ENCODE measurements at regions not wholly inside any gene's neighbourhood (a gene's known extent, or its start where the extent isn't known, plus 50 kb on each side); places are given as distances from the start of the nearest gene placed in this dataset.
"Not testable (repeated sequence)": the region's sequence is repeated elsewhere in the genome, so short reads cannot be mapped to it uniquely, and the experiment has no call there.

DNA sequence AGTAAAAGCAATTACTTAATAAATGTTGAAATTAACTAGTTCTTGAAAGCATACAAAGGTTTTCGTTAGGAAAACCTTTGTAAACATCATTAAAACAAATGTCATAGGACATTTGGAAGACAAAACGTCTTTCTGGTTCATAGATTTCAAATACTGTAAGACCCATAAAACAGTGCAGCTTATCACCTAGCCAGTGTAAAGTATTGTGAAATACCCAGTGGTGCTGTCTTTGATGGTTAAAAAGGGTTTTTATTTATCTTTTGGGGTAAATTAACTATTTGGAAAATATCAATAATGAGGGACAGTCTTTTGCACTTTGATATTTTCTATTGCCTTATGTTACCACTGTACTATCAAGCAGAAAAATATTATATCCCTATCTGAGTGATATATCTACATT is 120.0 kb upstream of the FAM98A start:
- DNase-seq: no peak

DNA sequence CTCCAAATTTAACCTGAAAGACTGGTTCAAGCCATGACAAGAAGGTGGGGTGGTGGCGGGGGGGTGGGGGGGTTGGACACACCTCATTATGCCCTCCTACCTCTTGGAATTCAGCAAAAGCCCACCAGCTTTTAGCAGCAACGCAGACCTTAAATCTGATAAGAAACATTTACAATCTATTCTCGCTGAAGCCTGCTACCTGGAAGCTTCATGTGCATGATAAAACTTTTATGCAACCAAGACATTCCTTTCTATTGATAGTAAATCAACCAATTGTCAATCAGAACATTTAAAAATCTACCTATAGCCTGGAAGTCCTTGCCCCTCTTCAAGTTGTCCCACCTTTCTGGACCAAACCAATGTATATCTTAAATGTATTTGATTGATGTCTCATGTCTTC is 113.6 kb upstream of the FAM98A start:
- DNase-seq: no peak

DNA sequence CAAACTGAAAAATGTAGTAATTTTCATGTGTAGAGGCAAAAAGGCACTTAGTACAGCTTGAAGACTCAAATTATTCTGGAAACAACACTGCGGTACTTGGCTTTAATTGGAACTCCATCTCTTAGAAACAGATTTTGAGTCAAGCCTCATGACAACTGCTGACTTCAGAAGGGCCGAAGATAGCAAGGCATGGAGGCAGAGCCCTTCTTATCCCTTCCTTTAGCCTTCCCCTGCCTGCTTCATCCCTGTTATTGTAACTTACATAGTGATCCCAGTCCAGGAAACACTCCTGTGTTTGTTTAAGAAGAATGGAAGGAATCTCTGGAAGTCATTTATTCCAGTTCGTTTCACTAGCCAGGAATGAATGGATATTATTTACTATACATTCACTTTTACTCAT is 110.9 kb upstream of the FAM98A start:
- DNase-seq: no peak

- DNase-seq: no peak
Measured at GRCh38 chr2:33707312-33707711, 108.2 kb upstream of the FAM98A start.

DNA sequence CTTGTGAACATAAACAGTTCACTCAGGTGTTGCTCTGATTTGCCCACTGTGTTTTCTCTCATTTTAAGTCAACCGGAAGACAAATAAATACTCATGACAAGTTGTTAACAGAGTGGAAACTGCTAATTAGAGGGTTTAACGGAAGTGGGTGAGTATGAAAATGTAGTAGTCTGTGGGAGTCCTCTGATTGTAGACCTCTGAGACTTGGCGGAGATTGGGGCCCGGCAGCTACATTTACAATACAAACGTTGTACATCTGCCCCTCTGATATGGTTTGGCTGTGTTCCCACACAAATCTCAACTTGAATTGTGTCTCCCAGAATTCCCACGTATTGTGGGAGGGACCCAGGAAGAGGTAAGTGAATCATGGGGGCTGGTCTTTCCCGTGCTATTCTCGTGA is 107.3 kb upstream of the FAM98A start:
- DNase-seq: no peak

- DNase-seq: no peak
Measured at GRCh38 chr2:33704406-33704855, 105.3 kb upstream of the FAM98A start.

DNA sequence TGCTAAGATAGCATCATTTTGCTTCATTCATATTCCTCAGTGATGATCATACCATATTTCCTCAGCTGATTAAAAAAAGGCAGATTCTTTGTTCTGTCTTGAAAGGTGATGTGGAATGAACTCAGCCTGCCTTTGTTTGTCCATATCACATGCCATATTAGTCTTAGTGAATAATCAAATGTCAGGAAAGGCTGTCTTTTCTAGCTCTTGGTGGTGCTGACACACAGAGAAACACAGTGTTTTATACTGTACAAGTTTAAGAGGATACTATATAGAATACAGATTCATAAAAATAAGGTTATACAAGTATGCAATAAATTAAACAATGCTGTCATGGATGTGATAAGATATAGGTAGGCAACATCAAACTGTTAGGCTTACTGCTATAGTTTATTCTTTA is 97.1 kb upstream of the FAM98A start:
- DNase-seq: no peak

DNA sequence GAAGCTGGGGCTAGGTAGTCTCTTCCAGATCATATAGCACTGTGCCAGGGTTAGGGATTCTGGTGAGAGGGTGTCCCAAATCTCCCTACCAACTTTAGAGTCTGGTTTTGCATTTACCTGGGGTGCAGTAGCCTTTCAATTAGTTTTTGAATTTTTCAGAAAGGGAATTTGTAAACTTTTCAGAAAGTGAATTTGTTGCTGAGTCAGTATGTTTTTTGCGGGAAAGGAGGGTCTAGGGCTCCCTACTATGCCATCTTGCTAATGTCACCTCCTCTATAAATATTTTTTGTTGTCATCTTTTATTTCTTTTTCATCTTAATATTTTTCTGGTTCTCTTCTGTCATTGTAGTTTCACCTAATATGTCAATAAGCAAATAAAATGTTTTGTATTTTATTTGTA is 95.8 kb upstream of the FAM98A start:
- no peak for DNase-seq

- DNase-seq: not testable (repeated sequence)
Measured at GRCh38 chr2:33690686-33691085, 91.6 kb upstream of the FAM98A start.

- DNase-seq: peak; percentile 19
Measured at GRCh38 chr2:33681364-33681757, 82.3 kb upstream of the FAM98A start.

- no peak for DNase-seq
Measured at GRCh38 chr2:33680644-33681363, 81.7 kb upstream of the FAM98A start.

DNA sequence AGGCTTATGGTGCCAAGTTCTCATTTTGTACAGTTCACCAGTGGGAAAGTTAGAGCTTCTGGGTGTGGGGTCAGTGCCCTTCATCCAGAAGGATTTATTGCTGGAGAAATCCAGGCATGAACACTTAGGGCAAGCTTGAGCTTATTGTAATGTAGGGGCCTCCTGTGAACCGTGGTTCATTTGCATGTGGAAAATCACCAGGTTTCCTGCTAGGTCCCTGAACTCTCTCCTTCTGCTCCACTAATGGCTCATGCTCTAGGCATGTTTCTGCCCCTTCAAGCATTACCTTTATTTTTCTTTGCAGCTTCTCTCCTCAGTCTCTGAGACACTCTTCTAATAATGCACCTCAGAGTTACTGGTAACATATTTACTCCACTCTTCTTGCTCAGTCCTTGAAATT is 79.3 kb upstream of the FAM98A start:
- DNase-seq: no peak

DNA sequence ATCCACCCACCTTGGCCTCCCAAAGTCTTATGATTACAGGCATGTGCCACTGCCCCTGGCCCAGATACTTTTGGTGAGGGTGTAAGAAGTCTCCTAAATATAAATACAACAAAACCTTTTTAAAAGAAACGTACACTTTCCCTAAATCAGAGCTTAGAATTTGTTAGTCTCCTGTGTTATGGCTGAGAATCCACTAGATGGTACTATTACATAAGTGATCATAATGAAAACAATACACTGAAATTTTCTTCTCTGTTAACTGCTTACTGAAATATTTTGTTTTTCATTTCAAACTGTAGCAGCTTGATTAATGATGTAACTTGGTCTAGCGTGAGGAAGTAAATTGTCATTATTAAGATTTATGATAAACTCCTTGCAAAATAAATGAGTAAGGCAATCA is 74.8 kb upstream of the FAM98A start:
- DNase-seq: peak; percentile 24

GRCh38 chr2:33672896-33673295 is 73.8 kb upstream of the FAM98A start:
- DNase-seq: no peak

DNA sequence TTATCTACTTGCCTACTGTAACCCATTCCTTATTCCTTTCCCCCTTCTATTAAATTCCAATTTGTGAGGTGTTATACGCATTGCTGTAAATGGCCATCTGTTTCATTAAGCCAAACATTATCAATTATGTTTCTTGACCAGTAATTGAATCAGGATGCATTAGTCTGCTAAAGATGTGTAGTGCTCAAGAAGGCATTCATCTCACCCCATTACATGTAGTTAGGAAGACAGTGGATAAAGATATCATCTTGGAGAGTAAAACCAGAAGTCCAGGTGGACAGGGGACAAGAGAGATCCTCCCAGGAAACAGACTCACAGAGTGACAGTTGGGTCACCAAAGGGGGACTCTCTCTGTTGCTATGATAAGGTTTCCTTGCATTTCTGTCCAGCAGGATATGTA is 73.3 kb upstream of the FAM98A start:
- DNase-seq: no peak

DNA sequence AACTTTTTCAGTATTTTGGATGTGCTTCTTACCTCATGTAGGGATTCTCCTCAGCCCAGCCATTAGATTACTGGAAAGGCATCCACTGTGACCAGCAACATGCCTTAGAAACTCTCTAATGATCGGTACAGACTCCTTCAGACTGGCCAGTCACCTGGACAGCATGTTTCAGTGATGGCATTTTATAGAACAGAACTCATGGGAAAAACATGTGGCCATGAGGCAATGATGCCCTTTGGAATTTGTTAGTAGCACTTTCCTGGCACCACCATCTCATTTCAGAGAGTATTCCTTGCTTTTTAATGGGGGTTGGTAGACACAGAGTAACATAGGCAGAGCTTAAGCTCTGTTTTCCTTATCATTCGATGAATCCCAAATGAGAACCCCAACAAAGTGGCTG is 72.1 kb upstream of the FAM98A start:
- no peak for DNase-seq

GRCh38 chr2:33670392-33670937 is 71.4 kb upstream of the FAM98A start:
- DNase-seq: peak; percentile 24

DNA sequence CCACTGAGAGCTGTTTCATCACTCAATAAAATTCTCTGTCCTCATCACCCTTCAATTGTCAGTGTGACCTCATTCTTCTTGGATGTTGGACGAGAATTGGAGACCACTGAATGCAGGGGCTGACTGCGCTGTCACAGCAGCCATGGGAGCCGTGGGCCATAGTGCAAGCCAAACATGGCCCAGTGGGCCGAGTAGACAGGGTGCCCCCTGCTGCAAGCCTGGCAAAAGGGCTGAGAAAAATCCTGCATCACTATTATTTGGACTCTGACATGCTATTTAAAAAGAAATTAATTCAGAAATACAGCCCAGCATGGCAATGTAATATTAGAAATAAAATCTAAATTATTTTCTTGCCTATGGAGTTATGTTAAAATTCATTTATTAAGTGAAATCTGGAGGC is 67.8 kb upstream of the FAM98A start:
- DNase-seq: no peak

GRCh38 chr2:33665039-33665438 is 65.9 kb upstream of the FAM98A start:
- DNase-seq: no peak

GRCh38 chr2:33660416-33661123 is 61.5 kb upstream of the FAM98A start:
- DNase-seq: no peak

GRCh38 chr2:33655626-33656320 is 56.7 kb upstream of the FAM98A start:
- no peak for DNase-seq

GRCh38 chr2:33652830-33653229 is 53.7 kb upstream of the FAM98A start:
- DNase-seq: no peak

DNA sequence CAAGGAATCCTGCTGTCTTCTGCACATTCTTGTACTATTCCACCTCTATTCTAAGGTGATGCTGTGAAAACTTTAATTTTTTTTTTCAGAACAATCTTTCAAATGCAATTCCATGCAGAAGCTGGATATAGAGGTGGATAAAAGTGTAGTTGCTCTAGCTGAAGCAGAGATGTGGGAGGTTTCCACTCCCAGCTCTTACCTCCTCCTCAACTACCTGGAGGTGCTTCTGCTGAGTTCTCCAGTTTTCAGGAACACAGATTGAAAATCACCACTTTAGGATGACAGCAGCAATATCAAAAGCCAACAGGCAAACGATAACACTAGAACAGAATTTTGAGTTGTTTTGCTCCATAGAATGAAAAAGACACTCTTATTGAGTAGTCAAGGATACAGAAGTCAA is 51.1 kb upstream of the FAM98A start:
- no peak for DNase-seq
